B cell (primary cell): ENCODE measurements at regions not wholly inside any gene's neighbourhood (a gene's known extent, or its start where the extent isn't known, plus 50 kb on each side); places are given as distances from the start of the nearest gene placed in this dataset.

ENCODE experiments used
- ATAC-seq: fragments of 200-7000 bp; cut with Tn5 transposase; one replicate; pipeline ENCODE4 v1.10.0; 2021; ENCODE audit warnings: low read depth, mild to moderate bottlenecking, moderate number of reproducible peaks, moderate library complexity
- CTCF ChIA-PET: fragments of 350-600 bp; sonication (Branson Sonifier 250); formaldehyde crosslinking; loops from one replicate; lab custom pipeline; 2021; ENCODE audit warnings: antibody characterized with exemption, inconsistent platforms; lab: Charles Lee
- POLR2A ChIA-PET: fragments of 350-600 bp; sonication (Branson Sonifier 250); formaldehyde crosslinking; loops from one replicate; lab custom pipeline; 2021; ENCODE audit warnings: antibody characterized with exemption; lab: Charles Lee
- DNase-seq: peaks from one replicate; pipeline ENCODE4 v3.0.0; 2013
- H2AFZ ChIP-seq: 2 replicates; pipeline ENCODE4 v1.6.1; 2012; ENCODE audit warnings: mild to moderate bottlenecking, low read depth, low read length; ENCODE audit not compliant: insufficient read depth, poor library complexity, severe bottlenecking
- H3K27ac ChIP-seq, 2 donors: 1 replicate in 1 of 2; 2 replicates in 1 of 2; pipeline ENCODE4 v1.5.1; 2012 to 2013; ENCODE audit warnings: low read length in 2 of 2, mild to moderate bottlenecking in 2 of 2, moderate library complexity in 1 of 2
- H3K27me3 ChIP-seq, 4 experiments: fragments of 200-600 bp in 1 of 4; sonication (generic) in 1 of 4; replicated peaks in 1 of 4; 1 replicate in 2 of 4; 2 replicates in 2 of 4; pipeline versions ENCODE4 v1.6.1 to v1.7.0; 2013 to 2016; ENCODE audit warnings: low read length in 3 of 4, mild to moderate bottlenecking in 2 of 4, mixed read lengths in 1 of 4, moderate library complexity in 1 of 4; ENCODE audit not compliant: insufficient read depth in 4 of 4, control insufficient read depth in 3 of 4; ENCODE audit errors: control extremely low read depth in 1 of 4
- H3K36me3 ChIP-seq, 2 experiments: replicated peaks in 1 of 2; 1 replicate in 1 of 2; 2 replicates in 1 of 2; pipeline versions ENCODE4 v1.6.1 to v1.7.1; 2013; ENCODE audit warnings: low read length in 1 of 2; ENCODE audit not compliant: insufficient read depth in 2 of 2, control insufficient read depth in 1 of 2; ENCODE audit errors: control extremely low read depth in 1 of 2, extremely low read depth in 1 of 2
- H3K4me1 ChIP-seq, 2 donors: fragments of 200-600 bp in 1 of 2; sonication (generic) in 1 of 2; 1 replicate in 1 of 2; 2 replicates in 1 of 2; pipeline versions ENCODE4 v1.5.1 to v1.6.1; 2013 to 2017; ENCODE audit warnings: low read length in 2 of 2; ENCODE audit not compliant: control insufficient read depth in 2 of 2, insufficient read depth in 2 of 2
- H3K4me2 ChIP-seq: replicated peaks from 2 replicates; pipeline ENCODE3; 2012; ENCODE audit warnings: mild to moderate bottlenecking, low read depth, low read length; ENCODE audit not compliant: poor library complexity, severe bottlenecking
- H3K4me3 ChIP-seq, 5 experiments: fragments of 200-600 bp in 1 of 5; sonication (generic) in 1 of 5; 1 replicate in 3 of 5; 2 replicates in 2 of 5; pipeline versions ENCODE4 v1.5.1 to v1.7.0; 2011 to 2016; ENCODE audit warnings: low read length in 4 of 5, mild to moderate bottlenecking in 4 of 5, low read depth in 2 of 5, control low read depth in 1 of 5, moderate library complexity in 1 of 5; ENCODE audit not compliant: insufficient read depth in 1 of 5; ENCODE audit errors: control extremely low read depth in 1 of 5, extremely low read depth in 1 of 5
- H3K79me2 ChIP-seq: fragments of 200-600 bp; sonication (generic); one replicate; pipeline ENCODE4 v1.6.0; 2016; ENCODE audit warnings: low read length; ENCODE audit not compliant: control insufficient read depth, insufficient read depth
- H3K9ac ChIP-seq: fragments of 200-600 bp; sonication (generic); 2 replicates; pipeline ENCODE4 v1.6.1; 2017; ENCODE audit warnings: mild to moderate bottlenecking, low read length, moderate library complexity
- H3K9me3 ChIP-seq, 3 donors: one replicate each; pipeline versions ENCODE4 v1.6.1 to v1.7.1; 2013; ENCODE audit warnings: low read length in 2 of 3; ENCODE audit not compliant: control insufficient read depth in 2 of 3, insufficient read depth in 1 of 3; ENCODE audit errors: control extremely low read depth in 1 of 3
- H4K20me1 ChIP-seq: 2 replicates; pipeline ENCODE4 v1.6.0; 2012; ENCODE audit warnings: mild to moderate bottlenecking, low read length; ENCODE audit not compliant: insufficient read depth, control insufficient read depth, poor library complexity, severe bottlenecking
- H3K27ac Mint-ChIP-seq: one replicate; pipeline ENCODE4 v1.8.0; 2021; ENCODE audit warnings: mixed read lengths
- H3K27me3 Mint-ChIP-seq: one replicate; pipeline ENCODE4 v1.8.0; 2021; ENCODE audit warnings: mixed read lengths
- H3K4me1 Mint-ChIP-seq: one replicate; pipeline ENCODE4 v1.8.0; 2021; ENCODE audit warnings: mixed read lengths
- H3K4me3 Mint-ChIP-seq: one replicate; pipeline ENCODE4 v1.8.0; 2021; ENCODE audit warnings: mixed read lengths
- H3K9me3 Mint-ChIP-seq: one replicate; pipeline ENCODE4 v1.8.0; 2022; ENCODE audit warnings: mixed read lengths; ENCODE audit not compliant: insufficient read depth
- CTCF ChIP-seq: fragments of 200-600 bp; IDR thresholded peaks from one replicate; pipeline ENCODE4 v1.8.0; 2022; ENCODE audit warnings: antibody characterized with exemption, mild to moderate bottlenecking
- EZH2 ChIP-seq: IDR thresholded peaks from 2 replicates; pipeline ENCODE4 v1.6.1; 2012; ENCODE audit warnings: borderline replicate concordance, low read depth, mild to moderate bottlenecking, moderate library complexity, low read length; ENCODE audit not compliant: insufficient read depth, poor library complexity, severe bottlenecking
- WGBS: methylation state at CpG from one replicate; pipeline ENCODE4 v1.1.5; 2013; ENCODE audit warnings: missing lambda C conversion rate; ENCODE audit not compliant: insufficient coverage; 5-methylcytosine and 5-hydroxymethylcytosine counted together
- intact Hi-C: fragments of 100-400 bp; cut with micrococcal nuclease; formaldehyde crosslinking; loops from one replicate; pipeline ENCODE4 v1.10.0; 2022

GRCh38 chr2:83650898-83651297 lies 808.2 kb downstream of the SUCLG1 start:
- no peak for ATAC-seq
- ChIA-PET CTCF (no interaction called here), POLR2A (no interaction called here)
- WGBS, result no CpG with 5 or more reads among the region's 1 CpG
- Mint-ChIP-seq H3K4me1 (no peaks in the 10 kb centered on the region), H3K9me3 (no peaks in the 10 kb centered on the region), H3K27me3 (no peaks in the 10 kb centered on the region), H3K27ac (no peak overlapping the region), H3K4me3 (no peak overlapping the region)
- Histone ChIP-seq H3K4me3 (no peak overlapping the region), H4K20me1 (no peaks in the 10 kb centered on the region), H3K9me3 (no peaks in the 10 kb centered on the region), H3K9ac (no peak overlapping the region), H3K4me1 (no peaks in the 10 kb centered on the region), H3K27ac (no peak overlapping the region), H3K36me3 (no peaks in the 10 kb centered on the region), H3K27me3 (no peaks in the 10 kb centered on the region), H3K79me2 (no peaks in the 10 kb centered on the region), H2AFZ (no peak overlapping the region), H3K4me2 (no peak overlapping the region)
- TF ChIP-seq EZH2, result no peak
- no peak for TF ChIP-seq CTCF
- DNase-seq, result no peak
- intact Hi-C loops, result no loop called here

GRCh38 chr2:83650161-83650560 lies 808.9 kb downstream of the SUCLG1 start:
- H3K27me3 Mint-ChIP-seq, result no peaks in the 10 kb centered on the region
- CTCF ChIA-PET, result no interaction called here
- H3K36me3 ChIP-seq, result no peaks in the 10 kb centered on the region

More at GRCh38 chr2:83650161-83650560, 808.9 kb downstream of the SUCLG1 start:
- POLR2A ChIA-PET, result no interaction called here
- Histone ChIP-seq H3K4me1 (no peaks in the 10 kb centered on the region), H3K4me3 (no peak overlapping the region), H3K27ac (no peak overlapping the region), H4K20me1 (no peaks in the 10 kb centered on the region), H3K79me2 (no peaks in the 10 kb centered on the region), H3K27me3 (no peaks in the 10 kb centered on the region), H3K4me2 (no peak overlapping the region), H2AFZ (no peak overlapping the region), H3K9ac (no peak overlapping the region), H3K9me3 (no peaks in the 10 kb centered on the region)
- H3K4me3 Mint-ChIP-seq, result no peak overlapping the region
- TF ChIP-seq CTCF, result no peak
- no peak for TF ChIP-seq EZH2
- H3K4me1 Mint-ChIP-seq, result no peaks in the 10 kb centered on the region
- no peak for ATAC-seq
- H3K27ac Mint-ChIP-seq, result no peak overlapping the region
- WGBS, result no CpG with 5 or more reads among the region's 2 CpGs
- intact Hi-C loops, result no loop called here
- no peak for DNase-seq
- no peaks in the 10 kb centered on the region for H3K9me3 Mint-ChIP-seq
